ENCODE measurements at regions not wholly inside any gene's neighbourhood (a gene's known extent, or its start where the extent isn't known, plus 50 kb on each side); places are given as distances from the start of the nearest gene placed in this dataset.

GRCh38 chr2:181841079-181841478 is 50.5 kb upstream of the ITPRID2 start:
- CTCF ChIA-PET (ENCODE audit: partially characterized antibody), result interaction anchor here (0.7 kb wide), 1 partner anchor 1886 kb away, joined by 3 read pairs; no protein-coding TSS in a partner anchor

More at GRCh38 chr2:181841079-181841478, 50.5 kb upstream of the ITPRID2 start:
- H3K4me1 Mint-ChIP-seq, result no peaks in the 10 kb centered on the region
- peaks cover 6 to 14% of the 10 kb centered on the region in 2 donors for H3K27me3 Mint-ChIP-seq
- POLR2A ChIA-PET (ENCODE audit: partially characterized antibody), result no interaction called here
- Histone ChIP-seq H3K27me3 (ENCODE audit: insufficient read depth, low read length) (no peaks in the 10 kb centered on the region), H3K36me3 (ENCODE audit: insufficient read depth, low read length) (no peaks in the 10 kb centered on the region), H3K9me3 (ENCODE audit: control insufficient read depth in 1 of 2, low read length in 2 of 2) (no peaks in the 10 kb centered on the region), H3K4me1 (ENCODE audit: insufficient read depth, low read length) (no peaks in the 10 kb centered on the region), H3K4me3 (ENCODE audit: low read length in 2 of 2) (no peak overlapping the region), H3K27ac (ENCODE audit: low read depth, low read length) (no peak overlapping the region)
- H3K4me3 Mint-ChIP-seq, result no peak overlapping the region
- no peak for DNase-seq
- H3K27ac Mint-ChIP-seq, result no peak overlapping the region
- no peaks in the 10 kb centered on the region for H3K9me3 Mint-ChIP-seq
- intact Hi-C loops (cut with micrococcal nuclease), result no loop called here
- H3K36me3 Mint-ChIP-seq, result no peaks in the 10 kb centered on the region

Data from CD4-positive, alpha-beta memory T cell (primary cell).